Bronchial epithelial cell (primary cell): ENCODE measurements at regions not wholly inside any gene's neighbourhood (a gene's known extent, or its start where the extent isn't known, plus 50 kb on each side); places are given as distances from the start of the nearest gene placed in this dataset.
A peak's percentile ranks its signal among the peaks of the same experiment; 100 is the strongest.

Source experiments
- DNase-seq: peaks from one replicate; pipeline ENCODE4 v3.0.0-alpha.2; 2010; ENCODE audit warnings: low read depth
- FAIRE-seq: peaks from 2 replicates; lab custom pipeline; 2011; peaks lifted over from hg19 to GRCh38; lab: Jason Lieb, UNC
- H3K27me3 ChIP-seq: 2 replicates; pipeline ENCODE4 v1.5.1; 2011; ENCODE audit warnings: low read length; ENCODE audit not compliant: control insufficient read depth, insufficient read depth
- H3K36me3 ChIP-seq: 2 replicates; pipeline ENCODE4 v1.5.1; 2011; ENCODE audit warnings: low read length; ENCODE audit not compliant: control insufficient read depth, insufficient read depth
- H3K4me3 ChIP-seq: 2 replicates; pipeline ENCODE4 v1.5.1; 2011; ENCODE audit warnings: mild to moderate bottlenecking, low read depth, low read length, control low read depth
- TF ChIP-seq, protein P1 (sequence below): IDR thresholded peaks from 2 replicates; pipeline ENCODE4 v1.5.1; 2011; ENCODE audit warnings: mild to moderate bottlenecking, moderate library complexity, low read length, control low read depth, inconsistent platforms; ENCODE audit not compliant: insufficient read depth, severe bottlenecking

GRCh38 chr14:34241185-34241711, 220.8 kb downstream of the SPTSSA start:
- DNase-seq (no peak), FAIRE-seq (peak; percentile 79)
- Histone ChIP-seq H3K36me3 (no peaks in the 10 kb centered on the region), H3K4me3 (no peak overlapping the region), H3K27me3 (no peaks in the 10 kb centered on the region)
- TF ChIP-seq, protein P1, sequence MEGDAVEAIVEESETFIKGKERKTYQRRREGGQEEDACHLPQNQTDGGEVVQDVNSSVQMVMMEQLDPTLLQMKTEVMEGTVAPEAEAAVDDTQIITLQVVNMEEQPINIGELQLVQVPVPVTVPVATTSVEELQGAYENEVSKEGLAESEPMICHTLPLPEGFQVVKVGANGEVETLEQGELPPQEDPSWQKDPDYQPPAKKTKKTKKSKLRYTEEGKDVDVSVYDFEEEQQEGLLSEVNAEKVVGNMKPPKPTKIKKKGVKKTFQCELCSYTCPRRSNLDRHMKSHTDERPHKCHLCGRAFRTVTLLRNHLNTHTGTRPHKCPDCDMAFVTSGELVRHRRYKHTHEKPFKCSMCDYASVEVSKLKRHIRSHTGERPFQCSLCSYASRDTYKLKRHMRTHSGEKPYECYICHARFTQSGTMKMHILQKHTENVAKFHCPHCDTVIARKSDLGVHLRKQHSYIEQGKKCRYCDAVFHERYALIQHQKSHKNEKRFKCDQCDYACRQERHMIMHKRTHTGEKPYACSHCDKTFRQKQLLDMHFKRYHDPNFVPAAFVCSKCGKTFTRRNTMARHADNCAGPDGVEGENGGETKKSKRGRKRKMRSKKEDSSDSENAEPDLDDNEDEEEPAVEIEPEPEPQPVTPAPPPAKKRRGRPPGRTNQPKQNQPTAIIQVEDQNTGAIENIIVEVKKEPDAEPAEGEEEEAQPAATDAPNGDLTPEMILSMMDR, result no peak

GRCh38 chr14:34238610-34239009, 223.4 kb downstream of the SPTSSA start:
- TF ChIP-seq, protein P1, result no peak
- Histone ChIP-seq H3K27me3 (no peaks in the 10 kb centered on the region), H3K4me3 (no peak overlapping the region), H3K36me3 (no peaks in the 10 kb centered on the region)
- FAIRE-seq (no peak), DNase-seq (no peak)

DNA sequence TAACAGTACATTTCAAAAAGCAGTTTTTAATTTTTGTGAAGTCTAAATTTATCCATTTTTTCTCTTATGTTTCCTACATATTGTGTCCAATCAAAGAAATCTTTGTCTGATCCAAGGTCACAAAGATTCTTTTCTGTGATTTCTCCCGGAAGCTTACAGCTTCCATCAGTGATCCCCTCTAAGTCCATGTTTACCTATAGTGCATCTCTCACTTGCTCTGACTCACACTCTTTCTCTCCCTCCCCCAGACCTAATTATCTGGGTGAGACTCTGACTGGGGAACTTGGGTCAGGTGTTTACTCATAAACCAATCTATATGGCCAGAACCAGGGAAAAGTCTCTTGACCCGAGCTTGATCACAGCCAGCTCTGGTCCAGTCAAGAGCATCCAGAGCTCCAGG, 224.4 kb downstream of the SPTSSA start:
- no peaks in the 10 kb centered on the region for H3K27me3 ChIP-seq
- H3K4me3 ChIP-seq, result no peak overlapping the region
- no peak for DNase-seq
- FAIRE-seq, result no peak
- H3K36me3 ChIP-seq, result no peaks in the 10 kb centered on the region
- TF ChIP-seq, protein P1, result no peak

- TF ChIP-seq, protein P1, result no peak
- FAIRE-seq (peak; percentile 73), DNase-seq (peak; percentile 86)
- Histone ChIP-seq H3K4me3 (no peak overlapping the region), H3K27me3 (no peaks in the 10 kb centered on the region), H3K36me3 (no peaks in the 10 kb centered on the region)
These were observed 225.0 kb downstream of the SPTSSA start for GRCh38 chr14:34237081-34237480.

- Histone ChIP-seq H3K4me3 (no peak overlapping the region), H3K36me3 (no peaks in the 10 kb centered on the region), H3K27me3 (no peaks in the 10 kb centered on the region)
- TF ChIP-seq, protein P1, result no peak
- DNase-seq (no peak), FAIRE-seq (no peak)
These were observed 226.3 kb downstream of the SPTSSA start for GRCh38 chr14:34235643-34236300.
